ENCODE measurements at regions not wholly inside any gene's neighbourhood (a gene's known extent, or its start where the extent isn't known, plus 50 kb on each side); places are given as distances from the start of the nearest gene placed in this dataset.
"Not testable (repeated sequence)": the region's sequence is repeated elsewhere in the genome, so short reads cannot be mapped to it uniquely, and the experiment has no call there.

- DNase-seq (ENCODE audit: low read depth) = no peak
These were observed 509.2 kb downstream of the FRK start for GRCh38 chr6:115551527-115551926.

GRCh38 chr6:115545672-115545986 is 515.1 kb downstream of the FRK start:
- DNase-seq (ENCODE audit: low read depth) = no peak

GRCh38 chr6:115544765-115545671 is 515.7 kb downstream of the FRK start:
- peak; percentile 45 for DNase-seq (ENCODE audit: low read depth)

- no peak for DNase-seq (ENCODE audit: low read depth)
These were observed 520.4 kb downstream of the FRK start for GRCh38 chr6:115540077-115540869.

GRCh38 chr6:115539531-115539930 is 521.2 kb downstream of the FRK start:
- DNase-seq (ENCODE audit: low read depth) = no peak

- no peak for DNase-seq (ENCODE audit: low read depth)
These were observed 535.9 kb downstream of the FRK start for GRCh38 chr6:115524821-115525220.

- DNase-seq (ENCODE audit: low read depth) = not testable (repeated sequence)
These were observed 538.9 kb downstream of the FRK start for GRCh38 chr6:115521747-115522146.

- no peak for DNase-seq (ENCODE audit: low read depth)
These were observed 546.0 kb downstream of the FRK start for GRCh38 chr6:115514656-115515055.

- no peak for DNase-seq (ENCODE audit: low read depth)
These were observed 547.8 kb downstream of the FRK start for GRCh38 chr6:115512923-115513322.

- no peak for DNase-seq (ENCODE audit: low read depth)
These were observed 548.9 kb downstream of the FRK start for GRCh38 chr6:115511771-115512170.

GRCh38 chr6:115502432-115502831 is 558.3 kb downstream of the FRK start:
- not testable (repeated sequence) for DNase-seq (ENCODE audit: low read depth)

- no peak for DNase-seq (ENCODE audit: low read depth)
These were observed 565.5 kb downstream of the FRK start for GRCh38 chr6:115495184-115495583.

- DNase-seq (ENCODE audit: low read depth) = no peak
These were observed 573.4 kb downstream of the FRK start for GRCh38 chr6:115487331-115487730.

GRCh38 chr6:115485400-115485799 is 575.3 kb downstream of the FRK start:
- no peak for DNase-seq (ENCODE audit: low read depth)

GRCh38 chr6:115480543-115480942 is 580.1 kb downstream of the FRK start:
- not testable (repeated sequence) for DNase-seq (ENCODE audit: low read depth)

- no peak for DNase-seq (ENCODE audit: low read depth)
These were observed 586.1 kb downstream of the FRK start for GRCh38 chr6:115474443-115475041.

GRCh38 chr6:115468272-115469005 is 592.3 kb downstream of the FRK start:
- DNase-seq (ENCODE audit: low read depth) = no peak

- DNase-seq (ENCODE audit: low read depth) = no peak
These were observed 593.0 kb downstream of the FRK start for GRCh38 chr6:115467726-115468125.

- no peak for DNase-seq (ENCODE audit: low read depth)
These were observed 599.8 kb downstream of the FRK start for GRCh38 chr6:115460913-115461312.

GRCh38 chr6:115456848-115457247 is 603.8 kb downstream of the FRK start:
- no peak for DNase-seq (ENCODE audit: low read depth)

GRCh38 chr6:115443825-115444478 is 616.7 kb downstream of the FRK start:
- DNase-seq (ENCODE audit: low read depth) = no peak
